LNCaP clone FGC (cell line): ENCODE measurements at regions not wholly inside any gene's neighbourhood (a gene's known extent, or its start where the extent isn't known, plus 50 kb on each side); places are given as distances from the start of the nearest gene placed in this dataset.

ENCODE experiments used
- DNase-seq: peaks from one replicate; pipeline ENCODE4 v3.0.0-alpha.2; 2011; ENCODE audit warnings: low read depth
- H3K4me3 ChIP-seq: 2 replicates; pipeline ENCODE4 v1.5.1; 2011; ENCODE audit warnings: mild to moderate bottlenecking, low read depth, low read length, control low read depth
- CTCF ChIP-seq: IDR thresholded peaks from 2 replicates; pipeline ENCODE4 v1.5.1; 2012; ENCODE audit warnings: mild to moderate bottlenecking; ENCODE audit not compliant: control insufficient read depth, insufficient read depth; ENCODE audit errors: extremely low read depth

GRCh38 chr6:122143813-122144601 lies 255.4 kb upstream of the HSF2 start:
- no peak for TF ChIP-seq CTCF
- DNase-seq: no peak
- H3K4me3 ChIP-seq: no peak overlapping the region

DNA sequence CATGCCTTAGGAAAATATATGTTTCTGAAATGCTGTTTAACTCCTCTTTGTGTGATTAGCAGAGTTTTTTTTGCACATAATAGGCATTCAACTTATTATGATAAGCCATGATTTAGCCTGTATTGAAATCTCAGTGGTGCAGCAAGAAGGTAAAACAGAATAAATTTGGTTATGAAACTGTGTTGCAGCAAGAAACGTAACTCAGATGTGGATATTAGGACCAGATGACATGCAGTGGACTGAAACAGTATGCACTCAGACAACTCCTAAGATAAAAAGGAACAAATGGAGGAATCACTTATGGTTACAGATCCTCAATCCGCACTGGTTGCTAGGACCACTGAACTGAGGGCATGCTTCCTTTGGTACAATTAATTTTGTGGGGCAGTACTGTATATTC lies 254.2 kb upstream of the HSF2 start:
- no peak for DNase-seq
- no peak for TF ChIP-seq CTCF
- H3K4me3 ChIP-seq: no peak overlapping the region

DNA sequence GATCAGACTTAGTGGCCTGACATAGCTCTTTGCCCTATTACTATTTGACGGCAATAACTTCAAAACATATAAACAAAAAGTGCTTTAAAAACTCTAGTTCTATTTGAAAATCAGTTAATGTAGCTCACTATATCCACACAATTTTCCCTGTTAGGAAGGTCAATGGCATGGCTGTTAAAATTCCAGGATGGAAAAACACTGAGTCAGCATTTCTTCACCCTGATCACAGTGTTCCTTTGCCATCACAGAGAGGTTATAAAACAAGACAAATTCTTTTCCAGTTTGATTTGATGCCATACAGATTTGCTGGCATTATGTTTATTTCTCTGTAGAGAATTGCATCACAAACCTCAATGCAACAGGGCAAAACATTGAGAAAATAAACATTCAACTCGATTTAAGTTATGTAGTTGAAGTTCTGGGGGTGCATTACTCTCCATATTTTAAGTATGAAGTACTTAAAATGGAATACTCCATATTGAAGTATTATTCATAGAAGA lies 253.7 kb upstream of the HSF2 start:
- no peak overlapping the region for H3K4me3 ChIP-seq
- no peak for TF ChIP-seq CTCF
- no peak for DNase-seq

GRCh38 chr6:122147291-122147690 lies 252.2 kb upstream of the HSF2 start:
- H3K4me3 ChIP-seq: no peak overlapping the region
- no peak for DNase-seq
- no peak for TF ChIP-seq CTCF

DNA sequence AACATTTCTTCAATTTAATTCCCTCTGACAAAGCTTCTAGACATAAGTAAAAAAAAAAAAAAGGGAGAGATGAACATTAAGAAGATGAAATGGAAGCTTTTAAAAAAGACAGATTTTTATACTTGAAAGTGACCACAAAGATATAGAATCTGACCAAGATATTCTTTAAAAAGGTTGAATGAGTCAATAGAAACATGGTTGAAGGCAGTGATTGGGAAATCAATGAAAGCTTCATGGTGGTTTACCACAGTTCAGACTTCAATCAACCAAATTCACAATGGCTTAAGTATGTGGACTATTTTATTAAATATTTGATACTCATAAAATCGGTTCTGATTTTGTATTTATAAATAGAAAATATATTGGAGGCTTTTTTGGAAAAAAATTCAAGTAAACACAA lies 248.4 kb upstream of the HSF2 start:
- no peak for DNase-seq
- no peak for TF ChIP-seq CTCF
- no peak overlapping the region for H3K4me3 ChIP-seq

DNA sequence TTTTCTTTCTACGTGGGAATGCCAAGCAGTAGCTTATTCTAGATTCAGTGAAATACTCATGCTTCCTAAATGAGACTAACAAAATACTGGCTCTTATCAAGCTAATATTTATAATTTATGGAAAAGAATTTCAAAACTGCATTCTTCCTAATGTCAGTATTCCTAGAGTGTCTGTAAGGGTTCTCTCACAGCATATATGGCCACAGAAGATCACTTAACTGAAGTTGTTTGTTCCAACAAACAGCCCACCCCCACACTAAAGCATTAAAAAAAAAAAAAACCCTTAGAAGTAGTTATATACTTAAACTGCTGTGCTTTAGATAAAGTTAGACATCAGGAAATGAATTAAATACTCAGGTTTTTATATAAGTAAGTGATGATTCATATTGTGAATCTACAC lies 247.7 kb upstream of the HSF2 start:
- H3K4me3 ChIP-seq: no peak overlapping the region
- TF ChIP-seq CTCF: no peak
- no peak for DNase-seq

- TF ChIP-seq CTCF: no peak
- no peak for DNase-seq
- H3K4me3 ChIP-seq: no peak overlapping the region
Observed at GRCh38 chr6:122153557-122153956, 245.9 kb upstream of the HSF2 start.
